T-cell (primary cell): ENCODE measurements at regions not wholly inside any gene's neighbourhood (a gene's known extent, or its start where the extent isn't known, plus 50 kb on each side); places are given as distances from the start of the nearest gene placed in this dataset.

Experiments used
- ATAC-seq, 4 experiments: fragments of 200-7000 bp in 3 of 4; fragments of 150-1000 bp in 1 of 4; cut with Tn5 transposase; replicated peaks in 1 of 4; 1 replicate in 3 of 4; 2 replicates in 1 of 4; pipeline ENCODE4 v1.10.0; 2021; ENCODE audit warnings: moderate library complexity in 3 of 4, mild to moderate bottlenecking in 2 of 4, moderate number of reproducible peaks in 1 of 4
- CTCF ChIA-PET, 2 donors: fragments of 300-600 bp; sonication (Branson Sonifier 250); formaldehyde crosslinking; loops; one replicate each; lab custom pipeline; 2022; ENCODE audit warnings: antibody characterized with exemption in 2 of 2; lab: Charles Lee
- POLR2A ChIA-PET, 2 donors: fragments of 300-600 bp; sonication (Branson Sonifier 250); formaldehyde crosslinking; loops; one replicate each; lab custom pipeline; 2022; ENCODE audit warnings: antibody characterized with exemption in 2 of 2; lab: Charles Lee
- DNase-seq, 35 experiments: peaks; one replicate each; pipeline versions ENCODE4 v3.0.0 to v3.0.0-alpha.2; 2013 to 2023
- H3K27ac ChIP-seq: one replicate; pipeline ENCODE4 v1.5.1; 2013; ENCODE audit warnings: low read length
- H3K27me3 ChIP-seq, 2 experiments: replicated peaks in 1 of 2; 1 replicate in 1 of 2; 2 replicates in 1 of 2; pipeline versions ENCODE4 v1.6.1 to v1.7.0; 2013; ENCODE audit warnings: low read length in 1 of 2, mixed read lengths in 1 of 2; ENCODE audit not compliant: control insufficient read depth in 2 of 2, insufficient read depth in 2 of 2; ENCODE audit errors: extremely low read depth in 1 of 2
- H3K36me3 ChIP-seq, 2 donors: 1 replicate in 1 of 2; 2 replicates in 1 of 2; pipeline versions ENCODE4 v1.6.1 to v1.7.0; 2013; ENCODE audit warnings: low read length in 1 of 2; ENCODE audit not compliant: control insufficient read depth in 2 of 2, insufficient read depth in 1 of 2; ENCODE audit errors: extremely low read depth in 1 of 2
- H3K4me1 ChIP-seq, 2 experiments: 1 replicate in 1 of 2; 2 replicates in 1 of 2; pipeline versions ENCODE4 v1.6.1 to v1.7.0; 2013; ENCODE audit warnings: low read length in 2 of 2, mixed read lengths in 1 of 2; ENCODE audit not compliant: insufficient read depth in 2 of 2, control insufficient read depth in 1 of 2; ENCODE audit errors: extremely low read depth in 1 of 2
- H3K4me3 ChIP-seq, 2 donors: 1 replicate in 1 of 2; 2 replicates in 1 of 2; pipeline versions ENCODE4 v1.5.1 to v1.7.0; 2013; ENCODE audit warnings: mild to moderate bottlenecking in 2 of 2, low read length in 1 of 2, moderate library complexity in 1 of 2; ENCODE audit not compliant: control insufficient read depth in 1 of 2; ENCODE audit errors: extremely low read depth in 1 of 2
- H3K9me3 ChIP-seq: 2 replicates; pipeline ENCODE4 v1.7.0; 2013
- H3K27ac Mint-ChIP-seq, 2 donors: one replicate each; pipeline ENCODE4 v1.8.0; 2020 to 2021; ENCODE audit warnings: mild to moderate bottlenecking in 2 of 2, mixed read lengths in 2 of 2
- H3K27me3 Mint-ChIP-seq, 2 donors: one replicate each; pipeline ENCODE4 v1.8.0; 2021 to 2022; ENCODE audit warnings: mixed read lengths in 2 of 2
- H3K36me3 Mint-ChIP-seq: one replicate; pipeline ENCODE4 v1.8.0; 2021; ENCODE audit warnings: mixed read lengths
- H3K4me1 Mint-ChIP-seq, 3 donors: one replicate each; pipeline ENCODE4 v1.8.0; 2020 to 2022; ENCODE audit warnings: mixed read lengths in 3 of 3, mild to moderate bottlenecking in 1 of 3
- H3K4me3 Mint-ChIP-seq, 3 donors: one replicate each; pipeline ENCODE4 v1.8.0; 2020 to 2022; ENCODE audit warnings: mild to moderate bottlenecking in 3 of 3, mixed read lengths in 3 of 3, moderate library complexity in 3 of 3
- H3K9me3 Mint-ChIP-seq, 3 donors: one replicate each; pipeline ENCODE4 v1.8.0; 2020 to 2022; ENCODE audit warnings: mixed read lengths in 3 of 3
- WGBS: methylation state at CpG from one replicate; pipeline ENCODE4 v1.1.5; 2013; ENCODE audit warnings: missing lambda C conversion rate; ENCODE audit not compliant: insufficient coverage; 5-methylcytosine and 5-hydroxymethylcytosine counted together

DNA sequence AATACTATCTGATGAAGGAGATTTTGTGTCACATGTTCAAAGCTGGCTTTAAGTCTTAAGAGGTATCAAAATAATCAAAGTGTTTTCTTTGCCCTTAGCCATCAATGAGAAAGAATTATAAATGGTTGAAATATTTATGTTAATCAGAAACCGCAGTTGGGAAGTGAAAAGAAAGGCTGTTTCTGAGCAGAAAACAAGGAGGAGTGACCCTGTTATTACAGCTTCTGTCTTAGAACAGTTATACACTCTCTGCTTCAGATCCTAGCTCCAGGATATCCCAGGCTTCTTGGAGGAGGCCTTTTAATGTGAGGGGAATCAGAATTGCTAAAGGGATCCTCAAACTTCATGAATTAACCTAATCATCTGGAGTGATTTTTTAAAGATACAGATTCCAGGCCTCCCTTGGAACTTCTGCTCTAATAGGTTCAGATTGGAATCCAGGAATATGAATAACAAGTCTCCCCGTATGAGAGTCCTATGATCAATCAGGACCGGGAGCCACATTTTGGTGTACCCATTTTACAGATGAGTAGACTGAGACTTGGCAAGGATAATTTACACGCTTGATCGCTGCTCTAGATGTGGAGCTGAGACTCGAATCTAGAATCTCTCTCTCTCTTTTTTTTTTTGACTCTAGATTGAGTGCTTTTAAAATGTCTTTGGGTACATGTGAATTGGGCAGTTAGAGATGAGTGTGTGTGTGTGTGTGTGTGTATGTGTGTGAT, 50.8 kb upstream of the JAG1 start:
- 90% methylated on average over 2 of the region's 6 CpGs for WGBS
- Histone ChIP-seq H3K9me3 (no peaks in the 10 kb centered on the region), H3K4me3 (no peak overlapping the region), H3K27me3 (no peaks in the 10 kb centered on the region), H3K27ac (no peak overlapping the region), H3K4me1 (no peaks in the 10 kb centered on the region), H3K36me3 (no peaks in the 10 kb centered on the region)
- ATAC-seq (no peak), DNase-seq (no peak)
- Mint-ChIP-seq H3K36me3 (no peaks in the 10 kb centered on the region), H3K27me3 (peaks cover 5 to 13% of the 10 kb centered on the region in 2 donors), H3K4me1 (no peaks in the 10 kb centered on the region), H3K4me3 (no peak overlapping the region), H3K27ac (no peak overlapping the region), H3K9me3 (peaks cover 0 to 12% (median 0%) of the 10 kb centered on the region in 3 donors)
- CTCF ChIA-PET, result no interaction called here
- POLR2A ChIA-PET, result no interaction called here

DNA sequence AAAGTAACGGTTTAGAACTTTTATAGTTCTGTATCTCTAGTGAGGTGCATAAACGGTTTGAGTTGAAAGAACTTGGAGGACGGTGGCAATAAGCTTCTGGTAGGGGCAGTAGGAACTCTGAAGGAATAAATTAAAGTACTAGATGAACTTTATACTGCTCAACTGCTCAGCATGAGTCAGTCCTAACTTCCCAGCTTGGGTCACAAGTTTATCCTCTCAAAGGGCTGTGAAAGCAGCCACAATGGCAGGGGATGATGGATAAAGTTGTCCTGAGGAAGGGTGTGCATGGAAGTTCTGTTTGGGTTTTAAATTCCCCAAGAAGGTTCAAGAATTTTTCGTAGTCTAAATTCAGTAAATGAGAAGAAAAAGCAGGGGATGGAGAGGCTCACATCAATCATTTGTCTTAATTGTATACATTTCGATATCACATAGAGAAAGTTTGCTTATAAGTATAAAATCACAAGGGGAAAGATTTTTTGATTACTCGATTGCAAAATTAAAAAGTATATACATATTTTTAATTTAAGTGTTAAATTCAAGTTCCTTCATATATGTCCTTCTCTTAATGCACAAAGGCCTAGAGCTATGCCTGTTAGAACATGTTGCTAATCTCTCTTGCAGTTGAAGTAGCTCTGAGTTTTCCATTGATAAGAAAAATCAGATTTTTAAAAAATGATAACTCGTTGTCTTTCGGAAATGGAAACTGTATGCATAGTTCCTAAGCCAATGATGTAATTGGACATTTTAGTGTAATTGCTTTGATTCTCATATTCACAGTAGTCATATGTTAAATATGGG, 55.3 kb upstream of the JAG1 start:
- ATAC-seq (no peak), DNase-seq (no peak)
- Histone ChIP-seq H3K36me3 (no peaks in the 10 kb centered on the region), H3K27ac (no peak overlapping the region), H3K4me1 (no peaks in the 10 kb centered on the region), H3K4me3 (no peak overlapping the region), H3K9me3 (no peaks in the 10 kb centered on the region), H3K27me3 (no peaks in the 10 kb centered on the region)
- Mint-ChIP-seq H3K9me3 (peaks cover 0 to 12% (median 0%) of the 10 kb centered on the region in 3 donors), H3K27me3 (peaks cover 0 to 4% of the 10 kb centered on the region in 2 donors), H3K27ac (no peak overlapping the region), H3K4me3 (no peak overlapping the region), H3K36me3 (no peaks in the 10 kb centered on the region), H3K4me1 (no peaks in the 10 kb centered on the region)
- POLR2A ChIA-PET, result no interaction called here
- CTCF ChIA-PET, result no interaction called here
- WGBS, result 70% methylated on average over 3 of the region's 8 CpGs

DNA sequence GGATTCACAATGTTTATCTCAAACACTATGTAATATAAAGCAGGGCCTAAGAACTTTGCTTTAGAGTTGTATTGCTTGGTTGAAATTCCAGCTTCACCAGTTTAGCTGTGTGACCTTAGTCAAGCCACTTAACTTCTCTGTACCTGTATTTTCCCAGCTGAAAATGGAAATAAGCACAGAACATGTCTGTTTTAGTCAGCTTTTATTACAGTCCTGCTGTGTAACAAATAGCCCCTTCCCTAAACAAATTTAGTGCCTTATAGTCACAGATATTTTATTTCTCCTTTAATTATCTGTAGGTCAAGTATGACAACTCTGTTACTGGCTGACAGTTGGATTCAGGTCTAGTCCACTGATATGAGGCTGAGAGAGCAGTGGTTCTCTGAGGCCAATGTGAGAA, 56.0 kb upstream of the JAG1 start:
- H3K4me1 Mint-ChIP-seq, result no peaks in the 10 kb centered on the region
- H3K27me3 Mint-ChIP-seq, result peaks cover 0 to 5% of the 10 kb centered on the region in 2 donors
- ChIA-PET POLR2A (no interaction called here), CTCF (no interaction called here)
- H3K27ac ChIP-seq, result no peak overlapping the region
- no peaks in the 10 kb centered on the region for H3K9me3 ChIP-seq
- no peaks in the 10 kb centered on the region for H3K27me3 ChIP-seq
- no peak overlapping the region for H3K4me3 ChIP-seq
- H3K36me3 Mint-ChIP-seq, result no peaks in the 10 kb centered on the region
- H3K36me3 ChIP-seq, result no peaks in the 10 kb centered on the region
- ATAC-seq (no peak), DNase-seq (no peak)
- peaks cover 0 to 12% (median 0%) of the 10 kb centered on the region in 3 donors for H3K9me3 Mint-ChIP-seq
- H3K27ac Mint-ChIP-seq, result no peak overlapping the region
- H3K4me1 ChIP-seq, result no peaks in the 10 kb centered on the region
- H3K4me3 Mint-ChIP-seq, result no peak overlapping the region

DNA sequence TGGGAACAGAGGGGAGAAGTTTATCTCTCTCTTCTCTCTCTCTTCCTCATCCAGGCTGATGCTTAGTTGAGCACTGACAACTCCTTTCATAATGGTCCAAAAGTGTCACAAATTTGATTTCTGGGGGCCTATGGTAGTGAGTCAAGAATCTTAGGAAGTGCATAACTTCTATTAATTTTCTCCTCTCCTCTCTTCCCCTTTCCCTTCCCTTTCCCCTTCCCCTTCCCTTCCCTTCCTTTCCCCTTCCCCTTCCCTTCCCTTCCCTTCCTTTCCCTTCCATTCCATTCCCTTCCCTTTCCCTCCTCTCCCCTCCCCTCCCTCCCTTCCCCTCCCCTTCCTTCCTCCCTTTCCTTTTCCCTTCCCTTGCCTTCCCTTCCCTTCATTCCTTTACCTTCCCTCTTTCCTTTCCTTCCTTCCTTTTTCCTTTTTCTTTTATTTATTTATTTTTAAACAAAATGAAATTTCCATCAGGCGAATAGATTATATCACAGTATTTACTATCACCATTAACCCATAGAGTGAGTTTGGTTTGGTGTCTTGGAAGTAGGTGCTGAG, 56.9 kb upstream of the JAG1 start:
- Histone ChIP-seq H3K4me3 (no peak overlapping the region), H3K9me3 (no peaks in the 10 kb centered on the region), H3K36me3 (no peaks in the 10 kb centered on the region), H3K4me1 (no peaks in the 10 kb centered on the region), H3K27ac (no peak overlapping the region), H3K27me3 (no peaks in the 10 kb centered on the region)
- no CpG with 5 or more reads among the region's 1 CpG for WGBS
- no peak for ATAC-seq
- peaks cover 0 to 5% of the 10 kb centered on the region in 2 donors for H3K27me3 Mint-ChIP-seq
- H3K27ac Mint-ChIP-seq, result no peak overlapping the region
- no peaks in the 10 kb centered on the region for H3K36me3 Mint-ChIP-seq
- peaks cover 0 to 12% (median 0%) of the 10 kb centered on the region in 3 donors for H3K9me3 Mint-ChIP-seq
- no peak for DNase-seq
- CTCF ChIA-PET, result no interaction called here
- no peaks in the 10 kb centered on the region for H3K4me1 Mint-ChIP-seq
- no peak overlapping the region for H3K4me3 Mint-ChIP-seq
- POLR2A ChIA-PET, result no interaction called here

DNA sequence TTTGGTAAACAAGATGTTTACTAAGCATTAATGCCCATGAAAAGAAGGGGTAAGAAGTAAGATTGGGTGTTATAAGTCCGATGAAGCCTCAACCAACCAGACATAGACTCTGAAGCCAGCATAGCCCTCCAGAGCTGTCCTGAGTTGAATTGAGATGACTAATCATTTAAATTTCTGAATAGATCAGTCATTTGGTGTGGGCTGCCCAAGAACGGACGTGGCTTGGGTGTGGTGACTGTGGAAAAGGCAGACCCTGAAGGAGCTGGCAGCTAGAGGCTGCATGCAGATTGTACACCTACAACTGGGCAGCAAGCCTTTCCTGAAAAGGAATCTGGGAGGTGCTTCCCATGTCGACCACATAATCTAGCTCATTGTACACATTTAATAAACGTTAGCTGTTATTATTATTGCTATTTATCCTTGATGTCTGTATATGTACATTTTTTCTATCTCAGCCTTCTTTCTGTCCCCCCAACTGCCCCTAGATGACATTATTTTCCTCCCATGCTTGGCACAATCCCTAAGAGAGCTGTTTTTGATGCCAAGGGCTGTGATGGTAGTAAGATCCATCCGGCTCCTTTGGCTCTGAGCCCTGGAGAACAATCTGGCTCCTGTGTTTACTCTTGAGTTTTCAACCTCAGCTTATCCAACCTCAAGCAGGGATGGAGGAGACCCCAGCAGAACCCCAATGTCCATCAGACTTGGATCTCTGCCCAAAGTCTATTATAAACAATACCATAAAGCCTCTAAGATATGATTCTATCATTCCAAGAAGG, 57.6 kb upstream of the JAG1 start:
- ChIA-PET POLR2A (no interaction called here), CTCF (interaction anchor here in 1 of 2 donors (0.6 kb wide), 1 partner anchor 384 kb away, joined by 5 read pairs; no protein-coding TSS in a partner anchor)
- Histone ChIP-seq H3K27ac (no peak overlapping the region), H3K27me3 (no peaks in the 10 kb centered on the region), H3K4me3 (no peak overlapping the region), H3K4me1 (no peaks in the 10 kb centered on the region), H3K36me3 (no peaks in the 10 kb centered on the region), H3K9me3 (no peaks in the 10 kb centered on the region)
- Mint-ChIP-seq H3K27ac (no peak overlapping the region), H3K9me3 (peaks cover 0 to 12% (median 0%) of the 10 kb centered on the region in 3 donors), H3K4me1 (no peaks in the 10 kb centered on the region), H3K36me3 (no peaks in the 10 kb centered on the region), H3K4me3 (no peak overlapping the region), H3K27me3 (peaks cover 0 to 5% of the 10 kb centered on the region in 2 donors)
- WGBS, result 38% methylated on average over 1 of the region's 6 CpGs
- no peak for ATAC-seq
- no peak for DNase-seq

DNA sequence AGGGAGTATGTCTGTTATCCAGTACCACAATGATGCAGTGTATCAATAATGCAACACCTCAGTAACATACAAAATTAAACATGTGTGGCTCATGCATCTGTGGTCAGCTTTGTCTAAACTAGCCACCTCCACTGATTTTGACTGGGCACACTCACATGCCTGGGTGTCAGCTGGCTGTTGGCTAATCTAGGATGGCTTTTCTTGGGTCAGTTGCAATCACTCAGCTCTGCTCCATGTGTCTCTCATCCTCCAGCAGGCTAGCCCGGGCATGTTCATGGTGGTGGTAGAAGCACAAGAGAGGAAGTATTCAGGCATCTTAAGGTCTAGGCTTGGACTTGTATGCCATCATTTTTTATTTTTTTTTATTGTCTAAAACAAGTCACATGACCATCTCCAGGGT, 59.3 kb upstream of the JAG1 start:
- Mint-ChIP-seq H3K36me3 (no peaks in the 10 kb centered on the region), H3K4me1 (no peaks in the 10 kb centered on the region), H3K9me3 (no peaks in the 10 kb centered on the region), H3K27ac (no peak overlapping the region), H3K27me3 (peaks cover 5 to 9% of the 10 kb centered on the region in 2 donors), H3K4me3 (no peak overlapping the region)
- Histone ChIP-seq H3K9me3 (no peaks in the 10 kb centered on the region), H3K27me3 (no peaks in the 10 kb centered on the region), H3K4me3 (no peak overlapping the region), H3K36me3 (no peaks in the 10 kb centered on the region), H3K4me1 (no peaks in the 10 kb centered on the region), H3K27ac (no peak overlapping the region)
- ChIA-PET POLR2A (no interaction called here), CTCF (no interaction called here)
- no CpG with 5 or more reads among the region's 1 CpG for WGBS
- DNase-seq (no peak), ATAC-seq (no peak)
